Panc1 (cell line): ENCODE measurements at regions not wholly inside any gene's neighbourhood (a gene's known extent, or its start where the extent isn't known, plus 50 kb on each side); places are given as distances from the start of the nearest gene placed in this dataset.

ENCODE experiments used
- ATAC-seq: fragments of 200-7000 bp; cut with Tn5 transposase; 2 replicates; pipeline ENCODE4 v1.9.1; 2020; ENCODE audit warnings: mild to moderate bottlenecking, moderate library complexity
- BruUV-seq: library from RNA; stranded (reverse); fragments of 400-500 nt; replicated peaks from 2 replicates; lab custom pipeline; 2021; lab: Mats Ljungman, UMichigan
- CTCF ChIA-PET: fragments of 300-600 bp; sonication (Branson Sonifier 250); formaldehyde crosslinking; loops from one replicate; lab custom pipeline; 2022; ENCODE audit warnings: antibody characterized with exemption; lab: Charles Lee
- POLR2A ChIA-PET: fragments of 300-600 bp; sonication (Branson Sonifier 250); formaldehyde crosslinking; loops from one replicate; lab custom pipeline; 2022; ENCODE audit warnings: antibody characterized with exemption; lab: Charles Lee
- DNase-seq: peaks from one replicate; pipeline ENCODE4 v3.0.0-alpha.2; 2010; ENCODE audit warnings: low read depth, low spot score
- H3K27ac ChIP-seq: 2 replicates; pipeline ENCODE4 v1.5.1; 2011; ENCODE audit warnings: mild to moderate bottlenecking, low read length, inconsistent platforms
- H3K27me3 ChIP-seq: fragments of 200-500 bp; sonication (Bioruptor generic); 2 replicates; pipeline ENCODE4 v1.6.0; 2014; ENCODE audit warnings: low read length, inconsistent platforms; ENCODE audit not compliant: control insufficient read depth, insufficient read depth
- H3K36me3 ChIP-seq: fragments of 200-500 bp; sonication (Bioruptor generic); 2 replicates; pipeline ENCODE4 v1.5.1; 2014; ENCODE audit warnings: inconsistent platforms, mild to moderate bottlenecking, low read length, moderate library complexity; ENCODE audit not compliant: control insufficient read depth, insufficient read depth
- H3K4me1 ChIP-seq: 2 replicates; pipeline ENCODE4 v1.5.1; 2011; ENCODE audit warnings: inconsistent platforms, mild to moderate bottlenecking, low read length, moderate library complexity; ENCODE audit not compliant: control insufficient read depth, insufficient read depth
- H3K4me3 ChIP-seq, 2 experiments: 2 replicates each; pipeline ENCODE4 v1.5.1; 2011 to 2012; ENCODE audit warnings: low read depth in 2 of 2, low read length in 2 of 2, mild to moderate bottlenecking in 2 of 2, inconsistent platforms in 1 of 2, moderate library complexity in 1 of 2
- H3K9me3 ChIP-seq: fragments of 200-500 bp; sonication (Bioruptor generic); 2 replicates; pipeline ENCODE4 v1.5.1; 2014; ENCODE audit warnings: low read depth, mild to moderate bottlenecking, inconsistent platforms, low read length, moderate library complexity; ENCODE audit not compliant: control insufficient read depth, insufficient read depth
- POLR2AphosphoS5 ChIP-seq: IDR thresholded peaks from 2 replicates; pipeline ENCODE4 v1.6.1; 2012; ENCODE audit warnings: mild to moderate bottlenecking, low read depth, low read length, moderate library complexity
- SIN3A ChIP-seq: IDR thresholded peaks from 2 replicates; pipeline ENCODE4 v1.6.1; 2012; ENCODE audit warnings: low read depth, mild to moderate bottlenecking, low read length, moderate library complexity, borderline replicate concordance; ENCODE audit not compliant: insufficient read depth
- TCF7L2 ChIP-seq: IDR thresholded peaks from 2 replicates; pipeline ENCODE4 v1.6.1; 2011; ENCODE audit warnings: mild to moderate bottlenecking, low read depth, low read length, inconsistent platforms
- in situ Hi-C: cut with HindIII; loops from 2 replicates; pipeline ENCODE4 v1.10.0; 2016; ENCODE audit warnings: low sequenced_read_pairs, low pct_unique_long_range_greater_than_20kb
- intact Hi-C: fragments of 100-400 bp; cut with micrococcal nuclease; formaldehyde crosslinking; loops from one replicate; pipeline ENCODE4 v1.10.0; 2022; ENCODE audit not compliant: unreplicated experiment
- TF ChIP-seq, protein P1 (sequence below): fragments of 450-650 bp; IDR thresholded peaks from 2 replicates; pipeline ENCODE4 v1.5.1; 2017; ENCODE audit warnings: mild to moderate bottlenecking
- TF ChIP-seq, protein P2 (sequence below), 2 experiments: IDR thresholded peaks; 2 replicates each; pipeline ENCODE4 v1.6.1; 2011 to 2012; ENCODE audit warnings: low read depth in 2 of 2, control low read depth in 1 of 2, low read length in 1 of 2, mild to moderate bottlenecking in 1 of 2, moderate library complexity in 1 of 2; ENCODE audit not compliant: insufficient read depth in 1 of 2

DNA sequence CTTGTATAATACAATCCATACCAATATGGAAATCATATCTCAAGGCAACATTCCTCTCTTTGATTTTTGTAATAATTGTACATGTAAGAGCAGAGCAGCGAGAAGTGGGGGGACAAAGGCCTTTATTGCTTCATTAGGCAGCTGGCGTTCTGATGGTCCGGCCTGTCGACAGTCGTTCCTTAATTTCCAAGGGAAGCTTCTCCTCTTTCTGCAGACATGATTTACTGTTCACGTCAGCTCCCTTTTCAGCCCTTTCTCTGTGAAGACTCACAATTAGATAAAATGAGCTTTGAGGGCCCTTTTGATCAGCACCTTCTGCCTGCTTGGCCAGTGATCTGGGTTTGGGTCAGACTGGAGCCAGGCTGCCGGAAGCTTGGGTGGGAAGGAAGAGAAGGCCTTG is 65.6 kb upstream of the CTBP2 start:
- no peak for TF ChIP-seq POLR2AphosphoS5
- no peak for TF ChIP-seq SIN3A
- TF ChIP-seq, protein P1, sequence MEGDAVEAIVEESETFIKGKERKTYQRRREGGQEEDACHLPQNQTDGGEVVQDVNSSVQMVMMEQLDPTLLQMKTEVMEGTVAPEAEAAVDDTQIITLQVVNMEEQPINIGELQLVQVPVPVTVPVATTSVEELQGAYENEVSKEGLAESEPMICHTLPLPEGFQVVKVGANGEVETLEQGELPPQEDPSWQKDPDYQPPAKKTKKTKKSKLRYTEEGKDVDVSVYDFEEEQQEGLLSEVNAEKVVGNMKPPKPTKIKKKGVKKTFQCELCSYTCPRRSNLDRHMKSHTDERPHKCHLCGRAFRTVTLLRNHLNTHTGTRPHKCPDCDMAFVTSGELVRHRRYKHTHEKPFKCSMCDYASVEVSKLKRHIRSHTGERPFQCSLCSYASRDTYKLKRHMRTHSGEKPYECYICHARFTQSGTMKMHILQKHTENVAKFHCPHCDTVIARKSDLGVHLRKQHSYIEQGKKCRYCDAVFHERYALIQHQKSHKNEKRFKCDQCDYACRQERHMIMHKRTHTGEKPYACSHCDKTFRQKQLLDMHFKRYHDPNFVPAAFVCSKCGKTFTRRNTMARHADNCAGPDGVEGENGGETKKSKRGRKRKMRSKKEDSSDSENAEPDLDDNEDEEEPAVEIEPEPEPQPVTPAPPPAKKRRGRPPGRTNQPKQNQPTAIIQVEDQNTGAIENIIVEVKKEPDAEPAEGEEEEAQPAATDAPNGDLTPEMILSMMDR, result no peak
- TF ChIP-seq TCF7L2, result no peak
- TF ChIP-seq, protein P2, sequence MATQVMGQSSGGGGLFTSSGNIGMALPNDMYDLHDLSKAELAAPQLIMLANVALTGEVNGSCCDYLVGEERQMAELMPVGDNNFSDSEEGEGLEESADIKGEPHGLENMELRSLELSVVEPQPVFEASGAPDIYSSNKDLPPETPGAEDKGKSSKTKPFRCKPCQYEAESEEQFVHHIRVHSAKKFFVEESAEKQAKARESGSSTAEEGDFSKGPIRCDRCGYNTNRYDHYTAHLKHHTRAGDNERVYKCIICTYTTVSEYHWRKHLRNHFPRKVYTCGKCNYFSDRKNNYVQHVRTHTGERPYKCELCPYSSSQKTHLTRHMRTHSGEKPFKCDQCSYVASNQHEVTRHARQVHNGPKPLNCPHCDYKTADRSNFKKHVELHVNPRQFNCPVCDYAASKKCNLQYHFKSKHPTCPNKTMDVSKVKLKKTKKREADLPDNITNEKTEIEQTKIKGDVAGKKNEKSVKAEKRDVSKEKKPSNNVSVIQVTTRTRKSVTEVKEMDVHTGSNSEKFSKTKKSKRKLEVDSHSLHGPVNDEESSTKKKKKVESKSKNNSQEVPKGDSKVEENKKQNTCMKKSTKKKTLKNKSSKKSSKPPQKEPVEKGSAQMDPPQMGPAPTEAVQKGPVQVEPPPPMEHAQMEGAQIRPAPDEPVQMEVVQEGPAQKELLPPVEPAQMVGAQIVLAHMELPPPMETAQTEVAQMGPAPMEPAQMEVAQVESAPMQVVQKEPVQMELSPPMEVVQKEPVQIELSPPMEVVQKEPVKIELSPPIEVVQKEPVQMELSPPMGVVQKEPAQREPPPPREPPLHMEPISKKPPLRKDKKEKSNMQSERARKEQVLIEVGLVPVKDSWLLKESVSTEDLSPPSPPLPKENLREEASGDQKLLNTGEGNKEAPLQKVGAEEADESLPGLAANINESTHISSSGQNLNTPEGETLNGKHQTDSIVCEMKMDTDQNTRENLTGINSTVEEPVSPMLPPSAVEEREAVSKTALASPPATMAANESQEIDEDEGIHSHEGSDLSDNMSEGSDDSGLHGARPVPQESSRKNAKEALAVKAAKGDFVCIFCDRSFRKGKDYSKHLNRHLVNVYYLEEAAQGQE (IDR thresholded peaks at IDR 0.05; ENCODE audit: insufficient read depth in 1 of 2, low read depth in 2 of 2, low read length in 1 of 2), result no peak
- H3K4me3 ChIP-seq, result no peak overlapping the region
- no TSS peak for BruUV-seq
- POLR2A ChIA-PET, result no interaction called here
- ATAC-seq, result no peak
- no peaks in the 10 kb centered on the region for H3K27me3 ChIP-seq
- in situ Hi-C loops (no loop called here), intact Hi-C loops (no loop called here)
- no peaks in the 10 kb centered on the region for H3K9me3 ChIP-seq
- DNase-seq, result no peak
- CTCF ChIA-PET, result no interaction called here
- no peaks in the 10 kb centered on the region for H3K4me1 ChIP-seq
- H3K36me3 ChIP-seq, result no peaks in the 10 kb centered on the region
- no peak overlapping the region for H3K27ac ChIP-seq

DNA sequence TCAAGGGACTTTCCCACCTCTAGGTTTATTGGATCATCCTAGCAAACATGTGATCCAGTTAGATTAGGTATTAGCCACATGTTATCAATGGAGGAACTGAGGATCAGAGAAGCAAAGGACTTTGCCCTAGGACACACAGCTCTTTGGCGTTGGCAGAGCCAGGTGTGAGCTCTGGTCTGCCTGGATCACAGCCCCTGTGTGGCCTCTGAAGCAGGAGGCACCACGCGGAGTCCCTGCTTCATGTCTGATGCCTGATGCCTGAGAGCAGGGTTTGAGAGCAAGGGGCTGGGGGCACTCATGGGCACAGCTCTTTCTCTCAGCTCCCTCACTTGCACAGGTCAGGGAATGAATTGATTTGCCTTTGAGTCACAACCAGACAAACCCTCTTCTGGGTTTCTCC is 64.7 kb upstream of the CTBP2 start:
- in situ Hi-C loops, result no loop called here
- no TSS peak for BruUV-seq
- intact Hi-C loops, result no loop called here

More for the DNA sequence above, 64.7 kb upstream of the CTBP2 start:
- POLR2A ChIA-PET, result no interaction called here
- Histone ChIP-seq H3K36me3 (no peaks in the 10 kb centered on the region), H3K4me3 (no peak overlapping the region), H3K27ac (no peak overlapping the region), H3K9me3 (no peaks in the 10 kb centered on the region), H3K4me1 (no peaks in the 10 kb centered on the region), H3K27me3 (no peaks in the 10 kb centered on the region)
- CTCF ChIA-PET, result no interaction called here
- no peak for DNase-seq
- TF ChIP-seq, protein P2 (IDR thresholded peaks at IDR 0.05; ENCODE audit: insufficient read depth in 1 of 2, low read depth in 2 of 2, low read length in 1 of 2), result no peak
- no peak for TF ChIP-seq TCF7L2
- no peak for TF ChIP-seq POLR2AphosphoS5
- TF ChIP-seq, protein P1, result no peak
- no peak for TF ChIP-seq SIN3A
- no peak for ATAC-seq
